Fibroblast of villous mesenchyme (primary cell): ENCODE measurements at regions not wholly inside any gene's neighbourhood (a gene's known extent, or its start where the extent isn't known, plus 50 kb on each side); places are given as distances from the start of the nearest gene placed in this dataset.

Experiments used
- DNase-seq: peaks from one replicate; pipeline ENCODE4 v3.0.0-alpha.2; 2010; ENCODE audit warnings: low read depth
- H3K4me3 ChIP-seq: 2 replicates; pipeline ENCODE4 v1.5.1; 2011; ENCODE audit warnings: low read depth, mild to moderate bottlenecking, low read length
- TF ChIP-seq, protein P1 (sequence below): IDR thresholded peaks from 2 replicates; pipeline ENCODE4 v1.5.1; 2012; ENCODE audit warnings: low read depth, mild to moderate bottlenecking, low read length; ENCODE audit not compliant: insufficient read depth

DNA sequence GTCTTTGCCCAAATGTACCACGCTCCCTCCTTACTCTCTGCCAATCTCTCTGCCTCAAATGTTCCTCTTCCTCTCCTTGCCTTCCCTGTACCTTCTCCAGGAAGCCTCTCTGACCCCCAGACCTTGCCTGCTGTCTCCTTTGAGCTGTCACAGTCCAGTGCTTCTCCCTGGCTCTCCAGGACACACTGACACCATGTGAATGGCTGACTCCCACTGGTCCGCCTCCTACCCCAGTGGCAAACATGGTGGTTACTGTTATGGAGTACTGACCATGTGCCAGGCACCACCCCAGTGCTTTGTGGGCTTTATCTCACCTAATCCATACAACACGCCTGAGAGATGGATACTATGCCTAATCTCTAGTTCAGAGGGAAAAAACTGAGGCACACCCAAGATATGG is 141.9 kb downstream of the TPRA1 start:
- TF ChIP-seq, protein P1, sequence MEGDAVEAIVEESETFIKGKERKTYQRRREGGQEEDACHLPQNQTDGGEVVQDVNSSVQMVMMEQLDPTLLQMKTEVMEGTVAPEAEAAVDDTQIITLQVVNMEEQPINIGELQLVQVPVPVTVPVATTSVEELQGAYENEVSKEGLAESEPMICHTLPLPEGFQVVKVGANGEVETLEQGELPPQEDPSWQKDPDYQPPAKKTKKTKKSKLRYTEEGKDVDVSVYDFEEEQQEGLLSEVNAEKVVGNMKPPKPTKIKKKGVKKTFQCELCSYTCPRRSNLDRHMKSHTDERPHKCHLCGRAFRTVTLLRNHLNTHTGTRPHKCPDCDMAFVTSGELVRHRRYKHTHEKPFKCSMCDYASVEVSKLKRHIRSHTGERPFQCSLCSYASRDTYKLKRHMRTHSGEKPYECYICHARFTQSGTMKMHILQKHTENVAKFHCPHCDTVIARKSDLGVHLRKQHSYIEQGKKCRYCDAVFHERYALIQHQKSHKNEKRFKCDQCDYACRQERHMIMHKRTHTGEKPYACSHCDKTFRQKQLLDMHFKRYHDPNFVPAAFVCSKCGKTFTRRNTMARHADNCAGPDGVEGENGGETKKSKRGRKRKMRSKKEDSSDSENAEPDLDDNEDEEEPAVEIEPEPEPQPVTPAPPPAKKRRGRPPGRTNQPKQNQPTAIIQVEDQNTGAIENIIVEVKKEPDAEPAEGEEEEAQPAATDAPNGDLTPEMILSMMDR = no peak
- DNase-seq = no peak
- no peak overlapping the region for H3K4me3 ChIP-seq

DNA sequence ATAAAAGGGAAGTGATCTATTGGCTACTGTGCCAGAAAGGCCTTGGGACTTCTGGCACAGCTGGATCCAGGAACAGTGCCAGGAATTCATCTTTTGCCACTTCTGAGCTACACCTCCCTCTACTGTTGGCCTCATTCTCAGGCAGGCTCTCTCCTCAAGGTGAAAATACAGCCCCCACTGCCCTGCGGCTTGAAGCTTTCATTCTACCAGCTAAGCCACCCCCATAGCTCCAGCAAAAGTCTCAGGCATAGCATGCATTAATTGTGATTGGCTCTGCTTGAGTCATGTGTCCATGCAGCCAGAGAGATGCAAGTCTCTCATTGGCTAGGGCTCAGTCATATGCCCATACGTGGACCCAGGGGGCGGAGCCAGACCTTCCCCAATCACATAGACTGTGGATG is 142.4 kb downstream of the TPRA1 start:
- no peak overlapping the region for H3K4me3 ChIP-seq
- no peak for DNase-seq
- TF ChIP-seq, protein P1 = no peak

DNA sequence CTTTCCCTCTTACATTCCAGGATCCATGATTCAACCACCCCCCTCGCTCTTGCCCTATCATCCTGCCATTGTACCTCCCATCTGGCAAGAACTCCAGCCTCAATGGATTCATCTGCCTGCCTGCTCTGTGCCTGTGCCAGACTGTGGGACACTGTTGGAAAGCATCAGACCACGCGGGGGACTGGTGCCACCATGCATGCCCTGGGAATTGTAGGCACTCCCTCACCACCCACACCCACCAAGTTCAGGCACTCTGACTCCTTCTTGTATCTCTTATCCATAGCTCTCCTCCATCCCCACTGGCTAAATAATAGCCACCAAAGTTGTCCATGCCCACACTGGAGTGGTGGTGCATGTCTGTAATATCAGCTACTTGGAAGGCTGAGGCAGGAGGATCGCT is 143.8 kb downstream of the TPRA1 start:
- no peak overlapping the region for H3K4me3 ChIP-seq
- TF ChIP-seq, protein P1 = no peak
- no peak for DNase-seq

DNA sequence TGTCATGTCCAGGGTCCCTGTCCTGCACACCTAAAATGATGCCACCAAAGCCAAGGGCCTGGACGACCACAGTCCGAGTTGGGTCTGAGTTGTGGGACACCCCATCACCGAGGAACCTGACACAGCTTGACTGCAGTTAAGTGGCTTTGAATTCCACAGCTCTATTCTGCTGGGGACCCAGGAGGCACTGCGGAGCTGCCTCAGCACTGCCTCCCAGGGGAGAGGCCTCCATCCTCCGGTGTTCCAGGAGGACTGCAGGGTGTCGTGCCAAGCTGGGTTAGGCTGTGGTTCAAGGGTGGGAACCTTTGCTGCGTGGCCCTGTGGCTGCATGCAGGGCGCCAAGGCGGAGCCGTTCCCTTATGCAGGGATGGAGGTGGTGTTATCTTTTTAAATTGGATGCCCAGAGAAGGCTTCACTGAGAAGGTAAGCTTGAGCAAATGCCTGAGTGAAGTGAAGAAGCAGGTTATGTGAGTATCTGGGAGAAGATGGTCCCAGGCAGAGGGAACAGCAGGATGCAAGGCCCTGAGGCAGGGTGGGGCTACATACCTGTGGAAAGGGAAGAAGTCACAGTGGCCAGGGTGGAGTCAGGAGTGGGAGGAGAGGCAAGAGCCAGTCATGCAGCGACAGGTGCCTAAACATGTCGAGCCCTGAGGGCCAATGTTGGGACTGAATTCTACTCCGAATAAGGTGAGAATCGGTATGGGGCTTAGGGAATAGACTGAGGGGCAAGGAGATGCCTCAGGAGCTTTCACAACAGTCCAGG is 144.8 kb downstream of the TPRA1 start:
- TF ChIP-seq, protein P1 = no peak
- no peak for DNase-seq
- no peak overlapping the region for H3K4me3 ChIP-seq

DNA sequence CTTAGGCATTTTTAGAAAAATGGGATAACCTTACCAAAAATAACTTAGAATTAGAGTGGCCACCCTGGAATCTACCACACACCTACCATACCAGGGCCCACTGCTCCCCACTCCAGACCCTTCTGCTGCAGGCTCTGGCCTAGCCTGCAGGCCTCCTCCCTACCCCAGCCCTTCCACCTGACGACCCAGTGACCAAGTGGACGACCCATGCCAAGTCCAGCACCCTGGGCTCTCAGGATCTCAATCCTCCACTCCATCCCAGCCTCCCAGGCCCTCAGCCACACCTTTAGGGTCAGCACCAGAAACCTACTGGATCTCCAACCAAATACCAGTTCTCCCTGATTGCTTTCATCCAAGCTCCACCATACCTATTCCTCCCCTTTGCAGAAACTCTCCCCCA is 145.8 kb downstream of the TPRA1 start:
- H3K4me3 ChIP-seq = no peak overlapping the region
- no peak for DNase-seq
- TF ChIP-seq, protein P1 = no peak

DNA sequence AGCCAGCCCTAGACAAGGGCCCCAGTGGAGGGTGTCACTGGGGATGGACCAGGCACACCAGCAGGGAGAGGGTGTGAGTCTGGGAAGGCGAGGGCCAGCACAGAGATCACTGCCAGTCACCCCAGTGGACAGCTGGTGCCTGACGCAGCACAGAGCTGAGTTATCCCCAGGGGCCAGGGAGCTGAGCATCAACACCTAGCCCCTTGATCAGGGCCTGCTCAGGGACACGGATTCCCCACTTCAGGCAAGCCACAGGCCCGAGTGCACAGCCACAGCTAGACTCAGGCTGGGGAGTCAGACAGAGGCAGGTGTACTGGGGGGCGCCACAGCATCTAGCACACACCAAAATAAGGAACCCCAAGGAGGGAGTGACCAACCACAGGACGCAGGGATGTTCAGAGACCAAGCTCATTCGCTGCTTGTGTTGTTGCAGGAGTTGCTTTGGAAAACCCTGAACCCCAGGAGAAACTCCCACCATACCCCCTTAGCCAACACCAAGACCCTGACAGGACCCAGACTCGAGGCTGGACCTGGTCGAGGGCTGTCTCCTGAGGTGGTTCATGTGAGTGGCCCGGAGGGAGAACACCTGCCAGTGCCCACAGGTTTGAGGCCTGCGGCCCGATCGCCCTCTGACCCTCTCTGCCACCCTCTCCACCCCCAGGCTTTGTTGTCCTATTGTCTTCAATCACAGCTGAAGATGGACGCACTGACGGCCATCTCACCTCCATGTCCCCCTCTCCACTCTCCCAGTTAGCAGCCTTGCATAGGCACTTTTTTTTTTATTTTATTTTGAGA is 146.8 kb downstream of the TPRA1 start:
- H3K4me3 ChIP-seq = no peak overlapping the region
- DNase-seq = no peak
- TF ChIP-seq, protein P1 = no peak
